ENCODE measurements at regions not wholly inside any gene's neighbourhood (a gene's known extent, or its start where the extent isn't known, plus 50 kb on each side); places are given as distances from the start of the nearest gene placed in this dataset.

DNA sequence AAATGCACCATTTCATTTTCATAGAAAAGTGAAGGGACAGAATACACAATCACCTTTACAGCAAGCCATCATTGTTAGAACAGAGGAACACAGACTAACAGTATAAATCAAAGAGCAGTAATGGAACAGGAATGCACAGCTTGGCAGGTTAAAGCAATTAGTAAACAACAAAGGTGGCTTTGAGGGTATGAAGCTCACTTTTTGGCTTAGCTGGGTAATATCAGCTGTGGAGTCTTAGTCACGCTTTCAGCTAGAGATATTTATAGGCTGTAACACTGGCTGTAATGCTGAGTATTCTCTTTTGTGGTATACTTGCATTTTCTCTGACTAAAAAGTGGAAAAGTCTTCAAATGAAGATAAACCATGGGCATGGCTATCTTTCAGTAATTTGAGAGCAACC is 1780.5 kb downstream of the LRRC4C start:
- TF ChIP-seq CTCF (conservative IDR thresholded peaks at IDR 0.05): no peak
- TF ChIP-seq ZFX (IDR thresholded peaks at IDR 0.05): no peak

Data from C4-2B (cell line).